ENCODE measurements at regions not wholly inside any gene's neighbourhood (a gene's known extent, or its start where the extent isn't known, plus 50 kb on each side); places are given as distances from the start of the nearest gene placed in this dataset.
"Not testable (repeated sequence)": the region's sequence is repeated elsewhere in the genome, so short reads cannot be mapped to it uniquely, and the experiment has no call there.

GRCh38 chr11:87740968-87741367, 434.3 kb downstream of the RAB38 start:
- no peak for DNase-seq

- no peak for DNase-seq
Observed at GRCh38 chr11:87740451-87740850, 434.8 kb downstream of the RAB38 start.

GRCh38 chr11:87739766-87740165, 435.5 kb downstream of the RAB38 start:
- no peak for DNase-seq

DNA sequence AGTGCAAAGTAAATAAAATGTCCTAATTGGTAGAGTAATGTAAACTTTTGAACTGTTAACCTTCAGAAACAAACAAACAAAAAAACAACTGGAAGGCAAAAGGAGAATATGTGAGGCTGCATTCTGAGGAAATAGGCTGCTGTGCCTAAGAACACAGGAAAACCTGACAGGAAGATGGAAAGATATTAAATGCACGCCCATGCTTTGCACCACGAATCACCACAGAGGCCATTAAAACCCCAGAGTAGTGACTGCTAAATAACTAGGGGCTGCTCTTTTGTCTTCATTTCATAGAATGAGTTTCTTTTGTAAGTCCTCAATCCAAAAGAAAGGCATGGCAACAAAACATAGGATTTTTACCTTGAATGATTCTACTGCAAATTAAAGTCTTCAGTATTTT, 436.0 kb downstream of the RAB38 start:
- DNase-seq, result no peak

DNA sequence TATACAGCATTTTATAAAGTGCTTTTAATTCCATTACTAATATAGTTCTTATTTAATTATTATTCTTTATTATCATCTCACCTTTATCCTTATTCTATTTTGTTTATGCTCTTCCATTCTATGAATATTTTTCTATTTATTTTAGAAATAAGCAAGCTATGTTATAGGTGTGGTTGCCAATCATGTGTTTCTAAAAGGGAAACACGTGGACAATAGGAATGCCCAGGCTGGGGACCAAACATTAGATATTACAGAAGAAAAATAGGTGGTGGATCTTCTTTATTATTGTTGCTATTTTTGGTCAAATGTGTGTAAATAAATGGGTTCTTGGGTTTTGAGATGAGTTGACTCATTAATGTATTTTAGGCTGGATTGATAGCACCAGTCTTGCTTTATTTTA, 438.3 kb downstream of the RAB38 start:
- no peak for DNase-seq

DNA sequence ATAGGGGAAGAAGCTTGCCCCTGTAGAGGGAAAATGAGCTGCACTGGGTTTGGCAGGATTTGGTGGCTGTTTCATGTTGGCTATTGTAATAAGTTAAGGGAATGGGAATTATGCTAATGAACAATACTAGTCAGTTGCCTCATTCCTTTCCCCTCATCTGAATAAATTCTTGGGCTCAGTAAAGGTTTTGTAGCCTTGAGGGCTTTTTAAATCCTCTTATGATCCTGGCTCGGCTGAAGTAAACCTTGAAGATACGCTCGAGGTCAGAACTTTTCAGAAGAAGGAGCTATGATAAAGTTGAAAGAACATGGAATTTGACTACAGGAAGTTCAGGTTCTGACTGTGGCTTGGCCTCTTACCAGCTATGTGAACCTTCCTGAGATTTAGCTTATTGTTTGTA, 448.7 kb downstream of the RAB38 start:
- no peak for DNase-seq

DNA sequence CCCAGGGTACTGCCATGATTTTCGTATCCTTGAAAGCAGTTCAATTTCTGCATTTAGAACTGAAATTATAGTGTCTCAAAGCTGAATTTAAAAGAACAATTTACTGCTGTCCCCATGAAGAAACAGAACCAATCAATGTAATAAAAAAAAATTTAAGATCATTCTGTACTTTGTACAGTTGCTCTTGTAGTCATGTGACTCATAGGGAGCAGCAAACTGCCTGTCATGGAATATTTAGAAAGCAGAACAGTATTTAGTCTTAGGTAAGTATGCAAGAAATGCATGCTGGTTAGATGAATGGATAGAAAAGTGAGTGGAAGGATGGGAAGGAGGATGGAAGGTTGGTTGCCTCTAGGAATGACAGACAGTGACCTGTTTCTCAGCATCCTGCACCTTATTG, 450.9 kb downstream of the RAB38 start:
- no peak for DNase-seq

DNA sequence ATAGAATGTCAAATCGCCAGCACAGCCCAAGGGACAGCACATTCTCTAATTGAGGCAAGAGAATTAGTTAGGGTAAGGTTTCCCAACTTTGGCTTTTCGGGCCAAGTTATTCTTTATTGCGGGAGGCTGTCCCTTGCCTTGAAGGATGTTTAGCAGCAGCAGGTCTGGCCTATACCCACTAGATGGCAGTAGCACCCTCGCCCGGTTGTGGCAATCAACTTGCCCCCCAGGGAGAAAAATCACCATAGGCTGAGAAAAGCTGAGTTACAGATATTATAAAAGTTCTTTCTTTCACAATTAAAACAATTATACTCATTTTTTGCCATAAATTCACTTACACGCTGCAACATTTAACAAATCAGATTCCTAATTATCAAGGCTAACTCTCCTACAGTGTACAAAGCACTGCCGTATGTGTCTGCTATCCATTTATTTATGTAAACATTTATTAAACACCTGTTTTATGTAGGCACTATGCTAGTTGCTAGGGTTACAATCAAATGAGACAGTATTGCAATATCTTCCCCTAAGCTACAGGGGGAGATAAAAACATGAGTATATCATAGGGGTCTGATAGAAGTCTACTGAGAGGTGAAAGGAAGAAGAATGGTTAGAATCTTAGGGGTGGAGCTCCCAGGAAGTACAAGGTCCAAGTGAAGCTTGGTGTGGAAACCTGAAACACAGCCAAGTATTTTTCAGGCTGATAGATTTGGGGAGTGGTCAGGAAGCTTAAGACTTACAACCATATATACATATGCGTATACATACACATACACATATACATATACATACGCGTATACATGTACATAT, 452.3 kb downstream of the RAB38 start:
- no peak for DNase-seq

DNA sequence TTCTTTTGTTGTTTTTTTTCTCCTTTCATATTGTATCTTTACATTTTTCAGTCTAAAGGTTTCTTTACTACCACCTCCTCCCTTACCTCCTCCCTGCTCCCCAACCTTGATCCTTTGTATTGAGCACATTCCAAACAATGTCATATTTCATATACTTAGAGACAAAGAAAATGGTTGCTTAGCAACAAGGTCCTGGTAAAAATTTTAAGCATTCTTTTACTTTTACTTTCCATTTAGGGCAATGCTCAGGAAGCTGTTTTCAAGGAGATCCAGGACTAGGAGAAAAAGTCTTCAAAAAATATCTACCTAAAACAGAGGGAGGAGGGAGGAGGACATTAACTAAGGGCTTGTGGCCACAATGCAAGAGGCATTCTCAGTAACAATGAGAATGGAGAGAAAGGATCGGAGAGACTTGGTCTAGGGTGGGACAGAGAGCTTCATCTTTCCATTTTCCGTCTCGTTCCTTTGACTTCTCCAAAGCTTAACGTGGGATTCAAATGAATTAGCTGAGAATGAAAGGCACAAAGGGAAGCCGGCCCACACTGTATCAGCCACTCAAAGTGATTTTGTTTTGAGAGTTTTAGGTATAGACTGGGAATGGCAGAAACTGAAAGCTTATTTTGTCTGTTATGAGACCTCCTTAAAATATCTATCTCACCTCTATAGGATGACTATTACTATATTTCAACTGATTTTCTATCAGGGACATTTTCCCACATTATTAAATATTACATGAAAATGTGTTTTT, 455.7 kb downstream of the RAB38 start:
- DNase-seq, result no peak

DNA sequence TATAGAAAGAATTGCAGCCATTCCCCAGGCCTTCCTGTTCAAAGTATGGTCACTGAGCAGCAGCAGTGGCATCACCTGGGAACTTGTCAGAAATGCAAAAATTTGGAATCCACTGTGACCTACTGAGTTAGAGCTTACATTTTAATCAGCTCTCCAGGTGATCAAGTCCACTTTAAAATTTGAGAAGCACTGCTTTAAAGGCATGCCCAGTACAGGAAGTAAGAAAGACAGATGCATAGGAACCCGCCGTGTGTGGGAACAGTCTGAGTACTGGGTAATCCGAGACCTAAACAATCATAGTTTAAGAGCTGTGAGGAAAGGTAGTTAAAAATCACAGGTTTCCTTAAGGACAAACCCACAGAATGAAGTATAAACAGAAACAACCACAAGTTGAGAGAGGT, 462.4 kb downstream of the RAB38 start:
- DNase-seq, result no peak

DNA sequence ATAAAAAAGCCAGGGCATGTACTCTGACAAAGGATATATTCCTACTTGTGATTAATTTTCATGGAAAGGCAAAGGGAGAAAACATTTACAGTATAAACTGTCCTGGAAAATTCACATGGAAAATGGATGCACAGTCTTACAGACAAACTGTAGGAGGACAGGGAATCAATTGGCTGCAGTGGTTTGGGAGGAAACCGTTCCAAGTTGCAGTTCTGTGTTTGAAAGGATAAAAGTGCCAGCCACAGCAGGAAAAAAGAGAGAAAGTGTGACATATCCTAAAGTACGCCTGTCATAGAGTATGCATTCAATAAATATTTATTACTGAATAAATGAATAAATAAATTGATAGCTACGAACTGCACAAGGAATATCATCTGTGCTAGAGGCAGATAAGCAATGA, 462.9 kb downstream of the RAB38 start:
- DNase-seq, result no peak

- DNase-seq, result not testable (repeated sequence)
Observed at GRCh38 chr11:87703589-87703988, 471.7 kb downstream of the RAB38 start.

- no peak for DNase-seq
Observed at GRCh38 chr11:87675993-87676392, 499.2 kb downstream of the RAB38 start.

GRCh38 chr11:87666730-87667129, 508.5 kb downstream of the RAB38 start:
- DNase-seq, result no peak

DNA sequence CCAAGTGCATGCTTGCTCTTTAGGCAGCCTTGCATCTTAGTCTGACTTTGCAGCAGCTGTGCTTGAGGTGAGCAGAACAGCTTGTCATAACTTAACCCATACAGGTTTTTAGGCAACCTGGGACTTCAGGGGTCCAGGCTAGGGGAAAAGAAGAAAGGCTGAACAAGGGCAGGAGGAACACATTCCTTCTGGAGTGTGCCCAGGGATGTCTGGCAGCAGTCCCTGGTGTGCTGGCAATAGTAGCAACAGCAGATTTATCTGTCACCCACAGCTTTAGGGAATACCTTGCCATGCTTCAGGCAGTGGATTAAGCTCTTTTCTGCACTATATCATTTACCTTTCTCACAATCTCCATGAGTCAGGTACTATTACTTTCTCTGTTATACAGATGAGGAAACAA, 513.0 kb downstream of the RAB38 start:
- DNase-seq, result no peak

DNA sequence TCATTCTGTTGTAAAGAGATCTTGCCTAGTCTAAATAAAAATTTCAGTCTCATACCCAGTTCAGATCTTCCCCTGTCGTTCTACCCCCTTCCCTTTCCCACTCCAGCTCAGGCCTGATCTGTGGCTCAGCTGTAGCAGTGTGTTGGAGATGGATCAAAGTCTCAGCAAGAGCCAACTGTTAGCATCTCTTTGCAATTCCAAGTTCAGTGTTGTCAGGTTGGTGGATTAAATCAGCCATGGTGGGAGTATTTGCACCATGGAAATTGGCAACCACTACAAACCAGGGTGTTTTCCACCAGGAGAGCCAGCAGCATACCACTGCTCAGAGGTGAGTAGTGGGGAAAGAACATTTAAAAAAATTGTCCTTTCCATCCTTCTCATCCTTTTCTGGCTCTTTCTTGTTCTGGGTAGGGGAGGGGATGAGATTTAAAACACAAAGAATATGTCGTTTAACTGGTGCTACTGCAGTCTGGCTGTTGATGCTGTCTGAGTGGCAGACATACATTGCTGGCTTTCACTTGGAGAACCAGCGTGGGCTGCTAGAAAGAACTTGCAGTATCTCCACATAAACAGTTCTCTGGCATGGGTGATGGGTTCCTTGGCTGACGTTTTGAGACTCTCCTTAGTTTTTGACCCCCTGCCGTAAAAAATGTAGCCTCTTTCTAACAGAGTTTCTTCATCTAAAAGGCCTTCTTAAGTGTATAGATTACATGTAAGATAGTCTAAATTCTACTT, 514.1 kb downstream of the RAB38 start:
- DNase-seq, result no peak

- DNase-seq, result no peak
Observed at GRCh38 chr11:87659807-87660206, 515.4 kb downstream of the RAB38 start.

GRCh38 chr11:87645626-87646025, 529.6 kb downstream of the RAB38 start:
- no peak for DNase-seq

GRCh38 chr11:87639753-87640364, 535.4 kb downstream of the RAB38 start:
- no peak for DNase-seq

GRCh38 chr11:87635001-87635400, 540.2 kb downstream of the RAB38 start:
- DNase-seq, result no peak

DNA sequence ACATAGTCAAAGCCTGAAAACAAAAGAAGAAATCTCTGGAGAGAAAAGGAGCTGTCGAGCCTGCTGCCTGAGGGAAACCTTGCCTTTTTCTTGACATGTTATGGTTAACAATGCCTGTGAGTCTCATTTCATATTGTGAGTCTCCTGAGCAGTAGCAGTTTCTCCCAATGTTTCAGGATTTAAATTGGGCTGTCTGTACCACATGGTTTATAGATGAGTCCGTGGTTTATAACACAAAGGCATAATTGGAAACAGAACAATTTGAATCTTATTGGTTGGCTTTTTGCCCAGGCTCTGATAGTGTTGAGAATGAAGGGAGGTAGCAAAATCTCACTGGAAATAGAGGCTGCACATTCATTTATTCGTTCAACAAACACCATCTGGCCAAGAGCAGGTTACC, 540.9 kb downstream of the RAB38 start:
- DNase-seq, result no peak

- DNase-seq, result no peak
Observed at GRCh38 chr11:87628957-87629356, 546.3 kb downstream of the RAB38 start.

DNA sequence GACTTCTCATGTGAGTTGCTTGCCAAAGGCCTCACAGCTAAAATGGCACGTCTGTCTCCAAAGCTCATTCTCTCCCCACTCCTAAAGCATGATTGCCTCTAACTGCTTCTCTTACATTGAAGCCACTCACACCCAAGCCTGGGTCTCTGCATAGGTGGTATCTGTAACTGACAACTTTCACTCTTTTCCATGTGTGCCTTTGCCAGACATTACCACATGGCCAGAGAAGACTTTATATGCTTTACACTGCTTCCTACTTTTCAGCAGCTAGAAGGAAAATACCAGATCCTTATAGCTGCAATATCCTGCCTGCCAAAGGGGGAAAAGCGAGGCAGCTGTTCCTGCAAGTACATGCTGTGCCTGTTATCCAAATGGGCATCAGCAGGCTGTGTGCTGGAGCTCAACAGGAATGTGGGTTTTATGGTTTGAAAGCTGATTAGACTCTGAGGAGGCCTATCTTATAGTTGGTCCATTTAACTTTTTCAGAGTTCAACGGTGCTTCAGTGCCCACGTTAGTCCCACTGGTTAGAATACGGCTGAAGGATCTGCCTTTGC, 547.1 kb downstream of the RAB38 start:
- DNase-seq, result no peak
